ENCODE measurements at regions not wholly inside any gene's neighbourhood (a gene's known extent, or its start where the extent isn't known, plus 50 kb on each side); places are given as distances from the start of the nearest gene placed in this dataset.
"Not testable (repeated sequence)": the region's sequence is repeated elsewhere in the genome, so short reads cannot be mapped to it uniquely, and the experiment has no call there.

DNA sequence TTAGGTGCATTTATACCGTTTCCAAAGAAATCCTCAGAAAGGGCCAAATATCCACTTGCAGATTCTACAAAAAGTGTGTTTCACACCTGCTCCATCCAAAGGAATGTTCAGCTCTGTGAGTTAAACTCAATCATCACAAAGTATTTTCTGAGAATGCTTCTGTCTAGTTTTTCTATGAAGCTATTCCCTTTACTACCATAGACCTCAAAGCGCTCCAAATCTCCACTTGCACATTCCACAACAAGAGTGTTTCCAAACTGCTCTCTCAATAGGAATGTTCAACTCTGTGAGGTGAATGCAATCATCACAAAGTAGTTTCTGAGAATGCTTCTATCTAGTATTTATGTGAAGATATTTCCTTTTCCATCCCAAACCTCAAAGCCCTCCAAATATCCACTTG is 412.7 kb upstream of the WSB1 start:
- CTCF ChIA-PET; H3K4me3 ChIP-seq (ENCODE audit: low read depth, low read length); H3K27me3 ChIP-seq (ENCODE audit: control insufficient read depth, insufficient read depth, low read length); POLR2A ChIA-PET; DNase-seq (ENCODE audit: low read depth); H3K36me3 ChIP-seq (ENCODE audit: control insufficient read depth, insufficient read depth, low read length): not testable (repeated sequence)

GRCh38 chr17:26882097-26882761 is 411.7 kb upstream of the WSB1 start:
- H3K27me3 ChIP-seq (ENCODE audit: control insufficient read depth, insufficient read depth, low read length); DNase-seq (ENCODE audit: low read depth); POLR2A ChIA-PET; H3K36me3 ChIP-seq (ENCODE audit: control insufficient read depth, insufficient read depth, low read length); H3K4me3 ChIP-seq (ENCODE audit: low read depth, low read length); CTCF ChIA-PET: not testable (repeated sequence)

- DNase-seq (ENCODE audit: low read depth); POLR2A ChIA-PET; CTCF ChIA-PET: not testable (repeated sequence)
Measured at GRCh38 chr17:26883878-26884740, 409.8 kb upstream of the WSB1 start.

GRCh38 chr17:26884741-26885059 is 409.2 kb upstream of the WSB1 start:
- H3K27me3 ChIP-seq (ENCODE audit: control insufficient read depth, insufficient read depth, low read length); POLR2A ChIA-PET; CTCF ChIA-PET; H3K36me3 ChIP-seq (ENCODE audit: control insufficient read depth, insufficient read depth, low read length); DNase-seq (ENCODE audit: low read depth); H3K4me3 ChIP-seq (ENCODE audit: low read depth, low read length): not testable (repeated sequence)

More at GRCh38 chr17:26883878-26884740, 409.8 kb upstream of the WSB1 start:
- H3K36me3 ChIP-seq (ENCODE audit: control insufficient read depth, insufficient read depth, low read length); H3K4me3 ChIP-seq (ENCODE audit: low read depth, low read length); H3K27me3 ChIP-seq (ENCODE audit: control insufficient read depth, insufficient read depth, low read length): not testable (repeated sequence)

- H3K36me3 ChIP-seq (ENCODE audit: control insufficient read depth, insufficient read depth, low read length); POLR2A ChIA-PET; H3K4me3 ChIP-seq (ENCODE audit: low read depth, low read length); DNase-seq (ENCODE audit: low read depth); H3K27me3 ChIP-seq (ENCODE audit: control insufficient read depth, insufficient read depth, low read length): not testable (repeated sequence)
- CTCF ChIA-PET: interaction anchor here (0.7 kb wide), 2 partner anchors 265 to 965 kb away, joined by 4 to 15 read pairs; no protein-coding TSS in a partner anchor
Measured at GRCh38 chr17:26885244-26885970, 408.5 kb upstream of the WSB1 start.
